B cell (primary cell): ENCODE measurements at regions not wholly inside any gene's neighbourhood (a gene's known extent, or its start where the extent isn't known, plus 50 kb on each side); places are given as distances from the start of the nearest gene placed in this dataset.

ENCODE experiments used
- CTCF ChIP-seq: fragments of 200-600 bp; IDR thresholded peaks from one replicate; pipeline ENCODE4 v1.8.0; 2022; ENCODE audit warnings: antibody characterized with exemption, mild to moderate bottlenecking
- EZH2 ChIP-seq: IDR thresholded peaks from 2 replicates; pipeline ENCODE4 v1.6.1; 2012; ENCODE audit warnings: borderline replicate concordance, low read depth, mild to moderate bottlenecking, moderate library complexity, low read length; ENCODE audit not compliant: insufficient read depth, poor library complexity, severe bottlenecking

GRCh38 chr19:31617010-31617585 lies 267.9 kb upstream of the TSHZ3 start:
- TF ChIP-seq CTCF (no peak), EZH2 (no peak)
